ENCODE measurements at regions not wholly inside any gene's neighbourhood (a gene's known extent, or its start where the extent isn't known, plus 50 kb on each side); places are given as distances from the start of the nearest gene placed in this dataset.

DNA sequence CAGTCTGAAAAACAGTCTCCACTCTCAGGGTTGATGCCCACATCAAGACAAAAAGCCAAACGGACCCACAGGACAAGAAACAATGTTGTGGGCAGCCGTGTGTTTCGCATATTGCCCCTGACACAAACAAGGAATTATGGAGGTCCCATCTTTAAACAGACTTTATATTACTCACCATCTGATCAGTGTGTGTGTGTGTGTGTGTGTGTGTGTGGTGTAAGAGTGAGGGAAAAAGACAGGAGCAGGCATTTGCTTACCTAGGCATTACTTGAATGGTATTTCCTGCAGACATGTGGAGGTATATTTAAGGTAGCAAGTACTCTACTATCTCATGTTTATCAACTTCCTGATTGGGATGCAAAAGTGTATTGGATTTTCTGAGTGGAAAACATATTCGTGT, 136.3 kb downstream of the TMCO5A start:
- no peak for DNase-seq (ENCODE audit: low read depth, low spot score)
- H3K4me3 ChIP-seq (ENCODE audit: low read length): no peak overlapping the region

DNA sequence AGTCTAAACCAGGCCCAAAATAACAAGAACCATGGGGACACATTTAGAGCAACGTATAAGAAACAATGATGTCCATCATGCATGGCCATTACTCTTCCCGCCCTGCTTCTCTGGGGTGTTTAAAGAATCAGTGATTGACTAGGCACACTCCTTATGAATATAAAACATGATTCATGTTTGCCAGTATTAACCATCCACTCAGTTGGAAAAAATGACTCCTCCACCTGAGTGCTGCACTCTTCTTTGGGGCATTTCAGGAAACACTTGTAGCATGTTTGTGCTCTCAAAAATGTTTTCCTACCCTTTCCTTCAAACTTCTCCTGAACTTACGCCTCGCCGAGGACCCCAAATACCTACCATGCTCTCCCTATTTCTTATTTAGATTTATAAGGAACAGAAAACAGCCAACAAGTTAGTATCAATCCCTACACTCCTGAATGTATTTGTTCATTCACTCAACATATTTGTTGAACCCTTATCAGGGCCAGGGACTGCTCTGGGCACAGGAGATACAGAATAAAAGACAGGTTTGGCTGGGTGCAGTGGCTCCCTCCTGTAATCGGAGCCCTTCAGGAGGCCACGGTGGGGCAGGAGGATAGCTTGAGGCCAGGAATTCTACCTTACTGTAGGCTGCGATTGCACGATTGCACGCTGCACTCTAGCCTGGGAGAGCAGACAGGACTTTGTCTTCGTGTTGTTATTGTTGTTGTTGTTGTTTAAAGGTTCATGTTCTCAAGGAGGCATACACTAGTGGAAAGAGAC, 137.0 kb downstream of the TMCO5A start:
- H3K4me3 ChIP-seq (ENCODE audit: low read length): no peak overlapping the region
- DNase-seq (ENCODE audit: low read depth, low spot score): no peak

GRCh38 chr15:38072007-38072347, 137.5 kb downstream of the TMCO5A start:
- DNase-seq (ENCODE audit: low read depth, low spot score): no peak
- no peak overlapping the region for H3K4me3 ChIP-seq (ENCODE audit: low read length)

DNA sequence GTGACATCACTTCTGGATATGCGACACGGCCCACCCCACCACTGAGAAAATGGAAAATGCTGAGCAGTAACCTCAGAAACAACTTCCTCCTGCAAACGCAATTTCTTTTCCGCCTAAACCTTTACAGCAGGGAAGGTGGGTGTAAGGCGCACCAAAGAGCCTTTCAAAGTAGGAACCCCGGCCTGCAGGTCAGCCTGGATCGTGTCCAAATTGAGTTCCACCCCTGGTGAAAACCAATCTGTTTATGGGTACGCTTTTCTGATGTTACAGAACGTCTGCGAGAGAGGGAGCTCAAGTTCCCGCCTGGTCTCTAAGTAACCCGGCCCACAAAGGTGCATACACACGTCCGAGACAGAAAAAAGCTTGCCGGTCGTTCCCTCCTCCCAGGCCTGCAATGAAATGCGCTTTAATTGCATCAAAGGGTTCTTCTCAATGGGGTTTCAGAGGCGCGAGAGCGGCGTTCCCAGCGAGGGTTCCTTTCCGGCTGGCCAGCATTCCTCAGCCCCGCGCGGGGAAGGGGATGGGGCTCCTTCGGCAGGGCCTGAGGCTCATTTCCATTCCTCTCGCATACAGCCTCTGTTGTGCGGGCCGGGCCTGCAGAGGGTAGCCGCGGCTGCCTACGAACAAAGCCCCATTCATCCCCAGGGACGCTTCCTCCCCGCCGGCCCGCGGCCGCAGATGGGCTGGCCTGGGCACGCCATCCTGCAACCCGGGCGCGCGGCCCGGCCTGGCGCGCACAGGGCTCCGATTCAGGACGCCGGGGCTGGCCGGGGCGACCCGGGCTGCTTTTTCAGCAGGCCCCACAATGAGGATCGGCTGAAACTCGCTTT, 138.1 kb downstream of the TMCO5A start:
- H3K4me3 ChIP-seq (ENCODE audit: low read length): no peak overlapping the region
- DNase-seq (ENCODE audit: low read depth, low spot score): no peak

GRCh38 chr15:38073178-38073946, 138.9 kb downstream of the TMCO5A start:
- DNase-seq (ENCODE audit: low read depth, low spot score): no peak
- no peak overlapping the region for H3K4me3 ChIP-seq (ENCODE audit: low read length)

DNA sequence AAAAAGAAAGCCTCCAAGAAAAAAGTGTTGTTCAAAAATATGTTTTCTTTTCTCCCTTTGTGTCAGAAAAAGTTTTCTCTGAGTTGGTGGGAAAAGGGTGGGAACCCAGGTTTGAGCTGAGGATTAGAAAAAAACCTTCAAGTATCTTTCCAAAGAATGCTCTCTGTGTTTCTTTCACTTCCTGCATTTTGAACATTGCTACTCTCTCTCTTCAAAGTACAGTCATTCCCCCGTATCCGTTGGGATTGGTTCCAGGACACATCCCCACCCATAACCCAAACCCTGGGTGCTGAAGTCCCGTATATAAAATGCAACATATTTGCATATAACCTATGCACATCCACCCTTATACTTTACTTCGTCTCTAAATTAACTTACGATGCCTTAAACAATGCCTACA, 139.6 kb downstream of the TMCO5A start:
- no peak for DNase-seq (ENCODE audit: low read depth, low spot score)
- no peak overlapping the region for H3K4me3 ChIP-seq (ENCODE audit: low read length)

- no peak overlapping the region for H3K4me3 ChIP-seq (ENCODE audit: low read length)
- no peak for DNase-seq (ENCODE audit: low read depth, low spot score)
These were observed 141.0 kb downstream of the TMCO5A start for GRCh38 chr15:38075466-38075865.

DNA sequence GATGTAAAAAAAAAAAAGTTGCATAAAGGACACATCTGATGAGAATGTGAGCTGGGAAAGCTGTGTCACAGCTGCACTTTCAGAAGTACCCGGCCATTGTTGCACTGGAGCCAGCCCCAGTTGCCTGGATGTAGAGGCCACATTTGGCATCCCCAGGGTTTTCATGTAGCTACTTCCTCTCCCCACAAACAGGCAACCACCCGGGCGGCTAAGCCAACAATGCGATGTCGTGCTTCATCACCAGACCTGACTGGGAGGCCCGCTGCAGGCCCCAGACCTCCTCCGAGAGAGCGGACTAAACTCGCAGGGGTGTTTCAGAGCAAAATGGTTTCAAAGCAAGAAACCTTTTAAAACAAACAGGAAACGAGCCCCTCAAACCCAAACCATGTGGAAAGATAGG, 142.3 kb downstream of the TMCO5A start:
- no peak overlapping the region for H3K4me3 ChIP-seq (ENCODE audit: low read length)
- DNase-seq (ENCODE audit: low read depth, low spot score): no peak

- no peak for DNase-seq (ENCODE audit: low read depth, low spot score)
- H3K4me3 ChIP-seq (ENCODE audit: low read length): no peak overlapping the region
These were observed 144.8 kb downstream of the TMCO5A start for GRCh38 chr15:38079236-38079635.

GRCh38 chr15:38080651-38081275, 146.3 kb downstream of the TMCO5A start:
- DNase-seq (ENCODE audit: low read depth, low spot score): no peak
- no peak overlapping the region for H3K4me3 ChIP-seq (ENCODE audit: low read length)

GRCh38 chr15:38084289-38084688, 149.8 kb downstream of the TMCO5A start:
- no peak for DNase-seq (ENCODE audit: low read depth, low spot score)
- no peak overlapping the region for H3K4me3 ChIP-seq (ENCODE audit: low read length)

GRCh38 chr15:38085114-38085513, 150.7 kb downstream of the TMCO5A start:
- no peak overlapping the region for H3K4me3 ChIP-seq (ENCODE audit: low read length)
- DNase-seq (ENCODE audit: low read depth, low spot score): no peak

- no peak overlapping the region for H3K4me3 ChIP-seq (ENCODE audit: low read length)
- no peak for DNase-seq (ENCODE audit: low read depth, low spot score)
These were observed 151.6 kb downstream of the TMCO5A start for GRCh38 chr15:38085931-38086568.

DNA sequence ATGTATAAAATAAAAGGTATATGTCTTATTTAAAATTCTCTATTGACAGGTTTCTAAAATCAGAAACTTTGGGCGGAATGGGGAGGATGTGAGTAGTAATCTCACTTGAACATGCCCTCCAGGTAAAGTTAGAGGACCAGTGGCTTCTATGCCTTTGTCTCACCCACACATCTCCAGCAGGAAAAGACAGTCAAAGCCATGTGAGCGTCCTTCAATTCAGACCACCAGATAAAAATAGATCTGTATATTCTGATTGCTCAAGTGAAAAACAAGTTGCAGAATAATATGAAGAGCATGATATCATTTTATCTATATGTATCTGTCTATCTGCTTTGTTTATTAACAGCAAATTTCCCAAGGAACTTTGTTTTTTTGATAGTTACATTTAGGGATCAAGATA, 152.2 kb downstream of the TMCO5A start:
- H3K4me3 ChIP-seq (ENCODE audit: low read length): no peak overlapping the region
- no peak for DNase-seq (ENCODE audit: low read depth, low spot score)

- no peak for DNase-seq (ENCODE audit: low read depth, low spot score)
- no peak overlapping the region for H3K4me3 ChIP-seq (ENCODE audit: low read length)
These were observed 154.5 kb downstream of the TMCO5A start for GRCh38 chr15:38088971-38089370.

- DNase-seq (ENCODE audit: low read depth, low spot score): no peak
- no peak overlapping the region for H3K4me3 ChIP-seq (ENCODE audit: low read length)
These were observed 155.8 kb downstream of the TMCO5A start for GRCh38 chr15:38090223-38090622.

GRCh38 chr15:38090678-38091077, 156.2 kb downstream of the TMCO5A start:
- no peak for DNase-seq (ENCODE audit: low read depth, low spot score)
- no peak overlapping the region for H3K4me3 ChIP-seq (ENCODE audit: low read length)

DNA sequence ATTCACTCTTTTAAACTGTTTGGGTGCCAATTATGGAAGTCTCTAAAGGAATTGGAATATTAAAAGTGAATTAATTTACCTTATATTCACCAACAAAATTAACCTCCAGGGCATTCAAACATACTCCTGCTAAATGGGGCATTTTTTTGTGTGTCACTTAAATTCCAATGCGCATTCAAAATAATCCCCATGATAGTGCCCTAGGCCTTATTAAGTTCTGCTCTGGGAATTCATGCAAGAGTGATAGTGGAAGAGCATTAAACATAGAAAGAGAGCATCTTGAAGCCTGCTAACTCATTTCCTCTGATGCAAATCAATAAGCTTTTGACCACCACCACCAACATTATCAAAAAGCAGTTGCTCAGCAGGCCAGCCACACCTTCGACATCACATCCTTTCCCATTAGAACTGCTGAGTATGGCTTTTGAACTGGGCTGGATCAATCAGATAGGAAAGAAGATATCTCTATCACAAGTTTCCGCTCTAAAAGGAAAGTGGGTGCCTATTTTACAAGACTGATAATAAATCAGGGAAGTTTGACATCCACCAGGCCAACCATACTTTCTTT, 156.7 kb downstream of the TMCO5A start:
- no peak for DNase-seq (ENCODE audit: low read depth, low spot score)
- H3K4me3 ChIP-seq (ENCODE audit: low read length): no peak overlapping the region

- H3K4me3 ChIP-seq (ENCODE audit: low read length): no peak overlapping the region
These were observed 158.7 kb upstream of the SPRED1 start for GRCh38 chr15:38093931-38094330.

More at GRCh38 chr15:38093931-38094330, 158.7 kb upstream of the SPRED1 start:
- DNase-seq (ENCODE audit: low read depth, low spot score): no peak

All from Jurkat, Clone E6-1 (cell line).